Urinary bladder (tissue), 3 donors: ENCODE measurements at regions not wholly inside any gene's neighbourhood (a gene's known extent, or its start where the extent isn't known, plus 50 kb on each side); places are given as distances from the start of the nearest gene placed in this dataset.
"Not testable (repeated sequence)": the region's sequence is repeated elsewhere in the genome, so short reads cannot be mapped to it uniquely, and the experiment has no call there.

ENCODE experiments used
- DNase-seq: peaks from one replicate; pipeline ENCODE4 v3.0.0-alpha.2; 2015; ENCODE audit errors: extremely low spot score
- H3K27ac ChIP-seq: one replicate; pipeline ENCODE4 v1.5.1; 2013; ENCODE audit warnings: low read depth, mild to moderate bottlenecking, moderate library complexity
- H3K36me3 ChIP-seq: one replicate; pipeline ENCODE4 v1.6.1; 2013; ENCODE audit warnings: mild to moderate bottlenecking, moderate library complexity; ENCODE audit not compliant: insufficient read depth
- H3K4me1 ChIP-seq: one replicate; pipeline ENCODE4 v1.6.1; 2013; ENCODE audit warnings: mild to moderate bottlenecking, moderate library complexity; ENCODE audit not compliant: insufficient read depth
- H3K4me3 ChIP-seq: one replicate; pipeline ENCODE4 v1.5.1; 2013; ENCODE audit warnings: low read depth, low read length
- WGBS: extraction: QIAGEN DNeasy Blood & Tissue Kit; methylation state at CpG from one replicate; pipeline ENCODE4 v1.1.7; 2013; 5-methylcytosine and 5-hydroxymethylcytosine counted together
- donor health status: healthy with polysubstance abuse.
- donor health status: healthy.

DNA sequence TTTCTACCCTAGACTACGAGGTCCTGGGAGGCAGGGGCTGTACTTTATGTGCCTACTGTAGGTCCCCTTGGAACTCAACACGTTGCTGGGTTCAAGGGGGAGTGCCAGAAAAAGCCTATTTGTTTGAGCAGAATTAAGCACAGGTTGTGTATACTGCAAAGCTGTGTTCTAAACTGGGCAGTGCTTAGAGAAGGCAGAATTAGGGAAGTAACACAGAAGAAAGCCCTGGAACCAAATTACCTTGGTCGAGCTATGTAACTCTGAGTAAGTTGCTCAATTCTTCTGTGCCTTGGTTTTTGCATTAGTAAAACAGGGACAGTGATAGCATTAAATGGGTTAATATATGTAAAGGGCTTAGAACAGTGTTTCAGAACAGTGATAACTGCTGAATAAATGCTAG is 245.0 kb upstream of the SFRP2 start:
- no peak for DNase-seq
- 79% methylated on average over 3 of the region's 3 CpGs for WGBS
- no peaks in the 10 kb centered on the region for H3K36me3 ChIP-seq

DNA sequence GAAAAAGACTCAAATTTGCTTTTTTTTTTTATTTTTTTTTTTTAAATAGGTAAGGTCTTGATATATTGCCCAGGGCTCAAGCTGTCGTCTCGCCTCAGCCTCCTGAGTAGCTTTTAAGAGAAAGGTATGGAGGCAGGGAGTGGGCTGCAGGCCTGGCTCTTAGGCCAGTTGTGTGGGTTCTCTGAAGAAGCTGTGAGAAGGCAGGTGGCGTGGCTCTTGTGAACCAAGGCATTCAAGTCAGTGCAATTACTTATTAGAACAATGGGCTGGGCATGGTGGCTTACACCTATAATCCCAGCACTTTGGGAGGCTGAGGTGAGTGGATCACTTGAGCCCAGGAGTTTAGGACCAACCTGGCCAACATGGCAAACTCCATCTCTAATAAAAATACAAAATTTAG is 244.0 kb upstream of the SFRP2 start:
- no peak overlapping the region for H3K27ac ChIP-seq
- no peaks in the 10 kb centered on the region for H3K4me1 ChIP-seq
- no peak for DNase-seq
- H3K4me3 ChIP-seq, result no peak overlapping the region
- 98% methylated on average over 3 of the region's 3 CpGs for WGBS
- no peaks in the 10 kb centered on the region for H3K36me3 ChIP-seq

More for the DNA sequence above, 245.0 kb upstream of the SFRP2 start:
- H3K4me3 ChIP-seq, result no peak overlapping the region
- no peak overlapping the region for H3K27ac ChIP-seq
- H3K4me1 ChIP-seq, result no peaks in the 10 kb centered on the region

DNA sequence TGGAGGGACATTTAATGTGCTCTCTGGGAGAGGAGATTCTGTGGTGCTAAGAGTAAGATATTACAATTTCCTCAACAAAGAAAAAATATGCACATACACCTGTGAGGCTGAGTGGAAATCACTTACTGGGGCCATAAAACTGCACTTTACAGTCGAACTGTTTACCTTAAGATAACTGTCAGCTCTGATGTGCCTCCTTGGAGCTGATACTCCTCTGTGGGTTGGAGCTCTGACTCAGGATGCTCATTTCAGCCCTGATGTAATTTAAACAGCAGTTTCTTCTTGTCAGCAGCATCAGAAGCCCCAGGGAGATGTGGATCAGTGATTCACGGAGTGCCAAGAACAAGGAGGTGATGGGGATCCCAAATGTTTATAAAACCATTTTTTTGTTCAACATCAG is 241.9 kb upstream of the SFRP2 start:
- H3K27ac ChIP-seq, result no peak overlapping the region
- DNase-seq, result no peak
- WGBS, result 17% methylated on average over 2 of the region's 2 CpGs

DNA sequence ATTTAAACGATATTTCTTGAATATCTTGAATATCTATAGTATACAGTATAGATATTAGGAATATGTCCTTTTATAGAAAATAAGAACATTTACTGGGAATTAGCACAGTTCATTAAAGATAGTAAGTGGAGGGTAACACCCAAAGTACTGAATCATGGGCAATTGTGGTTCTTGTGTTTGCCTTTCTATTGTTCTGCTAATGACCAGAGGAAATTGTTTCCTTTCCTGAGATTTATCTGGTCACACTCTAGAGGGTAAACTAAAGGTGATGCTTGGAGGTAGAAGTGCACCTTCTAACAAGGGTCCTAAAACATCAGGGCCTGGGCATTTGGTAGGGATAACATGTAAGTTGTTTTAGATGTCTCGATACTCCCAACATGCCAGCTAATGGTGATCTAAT is 241.3 kb upstream of the SFRP2 start:
- 66% methylated on average over 2 of the region's 2 CpGs for WGBS
- DNase-seq, result no peak
- Histone ChIP-seq H3K27ac (no peak overlapping the region), H3K4me3 (no peak overlapping the region), H3K4me1 (no peaks in the 10 kb centered on the region), H3K36me3 (no peaks in the 10 kb centered on the region)

More for the DNA sequence above, 241.9 kb upstream of the SFRP2 start:
- Histone ChIP-seq H3K36me3 (no peaks in the 10 kb centered on the region), H3K4me1 (no peaks in the 10 kb centered on the region), H3K4me3 (no peak overlapping the region)

DNA sequence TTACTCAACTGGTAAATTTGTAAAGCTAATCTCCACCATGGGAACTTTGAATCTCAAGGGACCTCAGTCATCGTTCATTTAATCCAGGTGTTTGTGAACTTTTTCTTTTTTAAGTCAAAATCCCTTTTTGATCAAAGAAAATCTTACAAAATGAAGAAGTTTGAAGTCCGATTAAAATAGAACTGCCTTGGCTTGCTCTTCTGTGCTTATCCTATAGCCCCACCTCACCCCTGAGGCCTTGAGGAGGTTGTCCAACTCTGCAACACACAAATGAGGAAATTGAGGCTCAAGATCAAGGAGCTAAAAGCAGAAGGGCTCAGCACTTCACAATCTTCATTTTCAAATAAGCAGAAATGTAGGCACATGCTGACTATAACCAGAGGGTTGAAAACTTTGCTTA is 240.3 kb upstream of the SFRP2 start:
- H3K4me1 ChIP-seq, result no peaks in the 10 kb centered on the region
- 70% methylated on average over 2 of the region's 2 CpGs for WGBS
- no peaks in the 10 kb centered on the region for H3K36me3 ChIP-seq
- no peak overlapping the region for H3K27ac ChIP-seq
- no peak overlapping the region for H3K4me3 ChIP-seq
- no peak for DNase-seq

DNA sequence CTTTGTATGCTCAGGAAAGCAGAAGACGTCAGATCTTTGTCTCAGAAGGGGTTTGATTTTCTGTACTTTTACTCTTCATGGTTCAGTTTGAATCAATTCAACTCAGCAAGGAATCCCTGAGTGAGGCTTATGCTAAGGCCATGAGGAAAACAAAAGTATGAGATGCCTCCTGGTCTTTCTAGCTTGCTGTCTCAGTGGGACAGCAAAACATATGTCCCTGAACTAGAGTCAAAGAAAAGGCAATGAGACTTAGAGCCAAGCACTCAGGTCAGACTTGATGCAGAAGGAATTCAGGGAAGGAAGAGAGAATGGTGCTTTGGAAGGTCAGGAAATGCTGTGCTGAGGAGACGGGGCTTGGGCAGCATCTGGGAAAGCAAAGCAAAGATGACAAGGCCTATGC is 236.2 kb upstream of the SFRP2 start:
- 73% methylated on average over 2 of the region's 2 CpGs for WGBS
- Histone ChIP-seq H3K27ac (no peak overlapping the region), H3K4me1 (peaks cover 1% of the 10 kb centered on the region), H3K4me3 (no peak overlapping the region), H3K36me3 (no peaks in the 10 kb centered on the region)
- no peak for DNase-seq

DNA sequence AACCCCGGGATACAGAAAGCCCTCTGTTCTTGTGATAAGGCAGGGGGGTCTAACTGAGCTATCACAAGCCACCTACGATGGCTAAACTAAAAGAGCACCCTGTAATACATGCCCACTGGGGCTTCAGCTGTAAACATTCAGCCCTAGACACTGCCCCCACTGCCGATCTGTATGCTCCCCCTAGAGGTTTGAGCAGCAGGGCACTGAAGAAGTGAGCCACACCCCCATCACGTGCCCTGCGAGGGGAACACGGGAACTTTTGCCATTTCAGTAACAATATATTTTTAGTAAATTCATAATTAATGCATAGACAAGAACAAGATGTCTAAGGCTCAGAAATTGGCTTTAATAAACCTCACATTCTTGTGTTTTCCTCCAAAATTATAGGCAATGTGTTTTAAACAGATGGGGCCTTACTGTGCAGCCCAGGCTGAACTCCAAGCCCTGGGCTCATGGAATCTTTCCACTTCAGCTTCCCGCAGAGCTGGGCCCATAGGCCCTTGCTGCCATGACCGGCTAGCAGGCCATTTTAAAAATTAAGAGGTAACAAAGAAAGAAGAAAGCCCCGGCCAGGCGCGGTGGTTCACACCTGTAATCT is 235.3 kb upstream of the SFRP2 start:
- Histone ChIP-seq H3K4me3 (no peak overlapping the region), H3K36me3 (no peaks in the 10 kb centered on the region), H3K4me1 (peaks cover 1% of the 10 kb centered on the region), H3K27ac (no peak overlapping the region)
- WGBS, result 64% methylated on average over 11 of the region's 11 CpGs
- no peak for DNase-seq

DNA sequence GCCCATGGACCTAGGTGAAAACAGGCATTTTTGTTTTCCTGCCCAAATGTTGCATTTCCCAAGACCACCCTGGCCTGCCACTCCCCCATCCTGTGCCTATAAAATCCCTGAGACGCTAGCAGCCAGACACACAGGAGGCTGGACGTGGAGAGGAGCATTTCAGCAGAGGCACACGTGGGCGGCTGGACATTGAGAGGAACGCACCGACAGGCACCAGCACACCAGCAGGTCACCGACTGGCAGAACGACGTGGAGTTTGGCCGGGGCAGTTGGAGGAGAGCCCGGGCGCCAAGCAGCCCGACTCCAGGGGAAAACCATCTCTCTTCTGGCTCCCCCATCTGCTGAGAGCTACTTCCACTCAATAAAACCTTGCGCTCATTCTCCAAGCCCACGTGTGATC is 234.8 kb upstream of the SFRP2 start:
- not testable (repeated sequence) for H3K36me3 ChIP-seq, H3K4me1 ChIP-seq, DNase-seq, H3K4me3 ChIP-seq, H3K27ac ChIP-seq
- WGBS, result 81% methylated on average over 15 of the region's 15 CpGs

DNA sequence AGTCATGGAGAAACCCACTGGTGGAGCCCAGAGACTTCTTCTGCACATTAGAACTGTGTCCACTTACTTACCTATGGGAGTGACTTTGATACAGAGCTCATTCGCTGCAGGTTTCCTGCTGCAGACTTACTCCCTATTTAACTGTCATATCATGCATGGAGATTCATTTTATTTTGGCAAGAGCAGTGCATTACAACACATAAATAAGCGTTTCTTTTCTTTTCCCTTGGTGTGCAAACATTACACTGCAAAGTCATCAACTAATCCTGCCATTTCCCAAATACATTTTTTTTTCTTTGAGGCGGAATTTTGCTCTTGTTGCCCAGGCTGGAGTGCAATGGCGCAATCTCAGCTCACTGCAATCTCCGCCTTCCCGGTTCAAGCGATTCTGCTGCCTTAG is 230.9 kb upstream of the SFRP2 start:
- Histone ChIP-seq H3K4me3 (no peak overlapping the region), H3K36me3 (no peaks in the 10 kb centered on the region), H3K27ac (no peak overlapping the region), H3K4me1 (peaks cover 1% of the 10 kb centered on the region)
- 85% methylated on average over 7 of the region's 7 CpGs for WGBS
- no peak for DNase-seq

DNA sequence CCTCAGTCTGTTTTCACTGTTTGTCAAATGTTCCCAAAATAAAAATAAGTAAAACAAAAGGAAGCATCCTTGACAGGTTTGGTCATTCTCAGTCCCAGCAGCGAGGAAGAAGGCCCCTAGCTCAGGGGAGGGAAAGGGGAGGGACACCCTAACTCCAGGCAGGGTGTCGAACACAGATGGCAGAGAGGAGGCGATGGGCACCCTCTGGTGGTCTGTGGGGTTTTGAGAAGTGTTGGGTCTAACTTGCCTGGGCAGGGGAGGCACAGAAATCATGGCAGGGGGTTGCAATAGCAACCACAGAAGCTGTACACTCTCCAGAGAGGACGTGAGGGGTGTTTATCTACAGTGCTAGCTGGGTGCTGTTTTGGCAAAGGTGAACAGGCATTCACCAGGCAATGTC is 229.8 kb upstream of the SFRP2 start:
- WGBS, result 69% methylated on average over 4 of the region's 4 CpGs
- Histone ChIP-seq H3K4me3 (no peak overlapping the region), H3K27ac (no peak overlapping the region), H3K4me1 (peaks cover under 1% of the 10 kb centered on the region), H3K36me3 (no peaks in the 10 kb centered on the region)
- DNase-seq, result no peak

DNA sequence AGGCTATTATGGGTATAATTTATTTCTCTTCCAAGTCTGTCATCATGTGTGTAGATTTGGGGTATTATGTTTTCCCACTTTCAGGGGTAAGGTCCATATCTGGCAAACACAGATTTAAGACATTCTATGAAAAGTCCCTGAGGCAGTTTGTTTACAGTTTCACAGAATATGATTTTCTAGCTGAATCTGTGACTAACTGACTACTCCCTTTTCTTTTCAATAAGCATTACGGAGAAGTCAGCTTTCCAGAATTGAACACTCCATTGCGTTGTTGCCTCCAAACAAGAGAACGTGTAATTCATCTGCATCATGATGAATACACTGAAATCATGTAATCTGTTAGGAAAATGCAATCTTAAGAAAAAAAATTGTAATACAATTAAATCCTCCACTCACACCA is 226.7 kb upstream of the SFRP2 start:
- WGBS, result 60% methylated on average over 3 of the region's 3 CpGs
- H3K4me3 ChIP-seq, result no peak overlapping the region
- no peak overlapping the region for H3K27ac ChIP-seq
- H3K4me1 ChIP-seq, result no peaks in the 10 kb centered on the region
- H3K36me3 ChIP-seq, result no peaks in the 10 kb centered on the region
- DNase-seq, result no peak

DNA sequence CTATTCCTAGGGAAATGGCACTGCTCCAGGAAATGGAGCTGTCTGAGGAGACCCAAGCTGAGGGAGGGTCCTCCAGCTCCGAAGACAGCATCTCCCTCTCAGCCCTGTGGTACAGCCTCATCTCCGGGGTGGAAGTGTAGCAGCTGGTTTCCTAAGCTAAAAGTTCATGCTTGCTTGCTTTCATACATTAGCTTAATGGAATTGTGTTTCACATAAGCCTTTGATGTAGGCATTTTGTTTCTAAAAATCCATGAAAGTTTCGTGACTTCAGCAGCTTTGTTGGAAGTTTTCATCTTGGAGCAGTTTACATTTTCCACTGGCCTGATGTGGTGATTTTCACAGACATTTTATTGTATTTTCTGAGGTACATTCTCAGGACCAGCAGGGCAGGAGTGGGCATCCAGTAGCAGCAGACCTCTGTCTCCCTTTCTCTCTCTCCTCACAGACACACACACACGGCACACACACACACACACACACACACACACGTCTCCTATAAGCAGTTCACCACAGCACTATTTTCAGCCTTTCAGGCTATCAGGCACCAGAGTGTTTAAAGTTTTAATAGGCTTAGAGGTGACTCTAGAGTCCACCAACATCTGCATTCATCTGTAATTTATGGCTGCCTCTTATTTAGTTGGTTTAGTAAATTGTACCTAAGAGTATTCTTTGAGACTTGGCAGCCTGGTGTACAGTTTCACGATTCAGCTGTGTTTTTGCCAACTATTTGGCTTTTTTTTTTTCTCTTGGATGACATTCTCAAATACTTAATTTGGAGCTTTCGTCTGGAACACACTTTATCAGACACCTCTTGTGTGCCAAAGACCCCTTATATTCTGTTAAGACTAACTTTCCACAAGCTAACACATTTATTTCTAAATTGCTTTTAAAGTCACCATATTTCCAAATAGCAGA is 225.8 kb upstream of the SFRP2 start:
- Histone ChIP-seq H3K27ac (peak overlapping the region; percentile 33), H3K36me3 (no peaks in the 10 kb centered on the region), H3K4me3 (no peak overlapping the region), H3K4me1 (no peaks in the 10 kb centered on the region)
- 18% methylated on average over 7 of the region's 7 CpGs for WGBS
- DNase-seq, result peak; percentile 55

DNA sequence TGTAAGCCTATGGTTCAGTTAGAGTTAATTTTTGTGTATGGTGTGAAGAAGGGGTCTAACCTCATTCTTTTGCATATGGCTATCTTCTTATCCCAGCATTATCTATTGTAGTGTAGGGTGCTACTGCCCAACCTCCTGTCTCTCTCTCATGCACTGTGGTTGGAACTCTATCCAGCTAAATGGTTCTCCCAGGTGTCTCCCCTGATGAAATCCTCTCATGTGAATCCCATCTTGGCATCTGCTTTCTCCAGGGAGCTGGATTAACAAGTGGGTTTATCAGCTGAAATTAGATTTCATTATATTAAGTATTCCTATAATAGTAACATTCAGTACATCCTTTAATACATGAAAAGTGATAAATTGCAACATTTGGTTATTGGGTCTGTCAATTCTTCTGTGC is 224.7 kb upstream of the SFRP2 start:
- Histone ChIP-seq H3K4me3 (no peak overlapping the region), H3K27ac (no peak overlapping the region), H3K4me1 (no peaks in the 10 kb centered on the region), H3K36me3 (no peaks in the 10 kb centered on the region)
- DNase-seq, result no peak

DNA sequence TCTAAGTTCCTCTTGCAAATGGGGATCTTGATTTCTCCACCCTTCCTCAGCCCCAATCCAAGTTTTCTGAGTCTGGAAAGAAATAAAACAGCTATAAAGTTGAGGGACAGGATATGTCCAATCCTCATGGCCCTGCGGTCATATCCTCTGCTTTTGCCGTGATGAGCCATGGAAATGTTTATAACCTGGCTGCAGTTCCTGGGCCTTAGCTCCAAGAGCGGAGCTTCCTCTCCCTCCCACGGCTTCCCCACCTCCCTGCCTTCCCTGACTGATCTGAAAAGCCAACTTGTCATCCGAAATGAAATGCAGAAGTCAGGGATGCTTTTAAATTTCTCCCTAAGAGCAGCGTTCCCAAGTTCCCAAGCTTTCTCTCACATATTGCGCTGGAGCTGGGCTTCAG is 221.5 kb upstream of the SFRP2 start:
- 32% methylated on average over 7 of the region's 7 CpGs for WGBS
- H3K27ac ChIP-seq, result peak overlapping the region; percentile 68

More for the DNA sequence above, 221.5 kb upstream of the SFRP2 start:
- Histone ChIP-seq H3K4me3 (no peak overlapping the region), H3K4me1 (no peaks in the 10 kb centered on the region), H3K36me3 (no peaks in the 10 kb centered on the region)
- peak; percentile 67 for DNase-seq
